COLO668 (cell line): ENCODE measurements at regions not wholly inside any gene's neighbourhood (a gene's known extent, or its start where the extent isn't known, plus 50 kb on each side); places are given as distances from the start of the nearest gene placed in this dataset.

Experiments
- DNase-seq: peaks from one replicate; lab custom pipeline; 2025; ENCODE audit not compliant: unreplicated experiment; lab: John Stamatoyannopoulos, UW

DNA sequence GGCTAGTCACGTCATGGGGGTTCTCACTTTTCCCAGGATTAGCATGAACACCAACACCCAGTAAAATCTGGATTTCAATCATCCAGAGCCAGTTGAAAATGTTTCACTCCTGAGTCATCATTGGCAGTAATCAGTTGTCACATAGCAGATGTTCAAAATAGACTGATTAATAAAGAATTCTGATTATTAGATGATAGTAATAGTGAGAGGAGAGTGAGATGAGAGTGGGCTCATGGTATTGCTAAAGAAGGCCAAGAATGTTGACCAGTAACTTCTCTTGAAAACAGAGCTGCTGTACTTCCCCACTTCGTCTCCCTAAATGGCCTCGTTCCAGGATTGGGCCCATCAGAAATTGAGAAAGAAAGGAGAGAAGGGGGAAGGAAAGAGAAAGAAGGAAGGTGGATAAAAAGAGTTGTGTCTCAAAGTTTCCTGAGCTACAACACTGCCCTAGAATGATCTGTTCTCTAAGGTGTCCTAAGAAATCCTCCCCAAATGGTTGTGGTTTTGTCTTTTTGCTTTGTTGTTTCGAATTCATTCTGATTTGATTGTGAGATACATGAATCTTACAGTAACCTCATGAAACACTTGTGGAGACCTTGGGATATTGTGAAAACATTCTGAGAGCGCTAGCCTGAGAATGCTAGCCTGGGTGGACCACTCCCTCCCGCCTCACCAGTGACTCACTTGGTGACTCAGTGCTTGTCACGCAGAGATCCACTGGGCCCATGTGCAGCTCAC is 502.2 kb upstream of the JARID2 start:
- no peak for DNase-seq

DNA sequence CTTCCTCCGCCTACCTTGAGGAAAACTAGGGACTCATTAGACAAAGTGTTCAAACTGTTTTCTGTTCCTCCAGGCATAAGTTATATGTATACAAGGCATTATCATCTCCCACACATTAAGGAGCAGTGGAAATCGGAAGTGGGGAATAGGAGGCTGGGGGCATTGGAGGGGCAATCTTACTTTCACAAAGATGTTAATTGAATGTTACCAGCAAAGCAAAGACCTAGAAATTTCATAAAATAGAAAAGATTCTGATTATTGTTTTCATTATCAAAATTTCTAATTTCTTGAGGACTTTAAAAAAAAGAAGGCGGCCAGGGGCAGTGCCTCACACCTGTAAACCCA is 501.7 kb upstream of the JARID2 start:
- DNase-seq: no peak

DNA sequence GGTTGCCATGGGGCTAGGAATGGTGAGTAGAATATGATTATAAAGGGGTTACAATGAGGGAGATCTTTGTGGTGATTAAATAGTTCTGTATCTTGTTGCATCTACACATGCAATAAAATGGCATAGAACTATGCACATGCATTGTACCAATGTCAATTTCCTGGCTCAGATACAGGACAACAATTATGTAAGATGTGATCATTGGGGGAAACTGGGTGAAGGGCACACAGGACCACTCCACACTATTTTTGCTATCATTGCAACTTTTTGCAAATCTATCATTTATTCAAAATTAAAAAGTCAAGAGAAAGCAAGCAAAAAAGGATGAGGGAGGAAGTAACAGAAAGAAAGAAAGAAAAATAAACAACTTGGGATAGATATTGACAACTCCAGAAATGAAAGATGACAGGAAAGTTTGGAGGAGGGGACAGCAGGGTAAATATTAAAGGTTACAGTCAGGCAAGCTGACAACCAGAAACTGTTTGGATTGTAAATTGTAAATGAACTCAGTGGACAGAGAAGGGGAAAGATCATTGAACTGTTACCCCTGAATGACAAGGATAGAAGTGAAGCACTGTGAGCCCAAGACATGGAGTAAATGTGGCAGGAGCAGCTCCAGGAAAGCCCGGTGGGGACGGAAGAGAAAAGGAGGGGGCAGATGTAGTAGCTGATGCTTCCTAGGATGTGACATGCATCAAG is 499.6 kb upstream of the JARID2 start:
- DNase-seq: no peak

DNA sequence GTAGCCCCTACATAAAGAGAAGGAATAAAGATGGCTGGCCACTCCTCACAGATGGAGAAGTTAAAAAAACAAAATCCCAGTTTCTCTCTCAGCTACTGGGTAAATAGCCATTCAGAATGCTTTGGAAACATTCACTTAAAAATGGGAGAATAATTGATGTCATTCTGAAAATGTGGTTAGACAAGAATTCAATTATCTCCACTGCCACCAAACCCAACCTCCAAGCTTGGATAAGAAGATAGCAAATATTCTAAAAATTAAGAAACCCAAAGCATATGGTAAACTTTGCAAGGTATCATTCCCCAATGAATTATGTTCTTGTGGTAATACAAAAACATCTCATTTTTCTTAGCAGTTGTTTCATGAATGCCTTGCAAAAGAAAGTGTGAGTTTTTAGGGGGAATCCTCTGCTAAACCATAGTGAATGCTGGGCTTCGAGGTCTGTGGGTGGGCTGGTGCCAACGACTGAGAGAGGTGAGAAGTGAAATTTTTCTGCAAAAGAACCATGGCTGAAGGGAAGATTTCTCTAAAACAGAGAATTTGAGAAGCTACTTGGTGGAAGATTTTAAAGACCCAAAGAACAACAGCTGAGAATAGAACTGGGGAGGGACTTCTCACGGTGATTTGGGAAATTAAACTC is 497.9 kb upstream of the JARID2 start:
- no peak for DNase-seq

DNA sequence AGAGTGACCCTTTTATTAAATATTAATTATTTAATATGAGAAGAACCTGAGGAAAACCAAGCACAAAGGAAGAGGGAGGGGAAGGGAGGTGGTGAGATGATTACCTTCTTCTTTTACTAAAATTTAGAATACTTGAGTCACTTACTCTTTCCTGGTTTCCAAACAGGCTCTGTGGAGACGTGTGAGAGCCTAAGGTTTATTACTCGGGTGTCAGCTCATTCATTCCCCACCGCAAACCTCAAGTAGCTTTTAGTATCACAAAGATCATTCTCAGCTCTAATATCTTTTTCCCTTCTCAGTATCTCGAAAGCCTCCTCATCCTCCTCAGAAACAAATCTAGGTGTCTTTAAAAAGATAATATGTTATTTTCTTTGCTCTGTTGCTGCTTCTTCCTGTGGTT is 497.2 kb upstream of the JARID2 start:
- no peak for DNase-seq

DNA sequence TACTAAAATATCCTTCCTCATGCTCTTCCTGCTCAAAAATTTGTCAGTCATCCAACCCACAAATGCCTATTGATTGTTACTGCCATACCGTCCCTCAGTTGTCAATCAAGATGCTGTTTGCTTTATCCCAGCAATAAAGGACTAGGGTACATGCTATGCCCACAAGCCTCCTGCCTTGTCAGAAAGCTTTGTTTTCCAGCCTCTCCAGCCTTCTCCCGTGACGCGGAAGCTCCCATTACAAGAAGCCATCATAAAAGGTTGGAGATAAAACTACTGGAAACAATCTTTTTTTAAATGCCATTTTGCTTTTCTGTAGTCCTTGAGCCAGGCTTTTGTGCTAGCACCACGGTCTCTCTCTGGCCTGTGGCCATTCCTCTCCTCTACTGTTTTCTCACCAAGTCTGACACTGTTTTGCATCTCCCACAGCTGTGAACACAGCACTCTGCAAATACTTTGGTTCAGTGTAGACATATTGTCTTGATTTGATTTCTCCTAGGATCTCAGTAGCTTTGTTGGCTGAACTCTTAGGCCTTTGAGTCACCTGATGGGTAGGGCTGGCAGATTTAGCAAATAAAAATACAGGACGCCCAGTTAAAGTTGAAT is 495.7 kb upstream of the JARID2 start:
- no peak for DNase-seq

DNA sequence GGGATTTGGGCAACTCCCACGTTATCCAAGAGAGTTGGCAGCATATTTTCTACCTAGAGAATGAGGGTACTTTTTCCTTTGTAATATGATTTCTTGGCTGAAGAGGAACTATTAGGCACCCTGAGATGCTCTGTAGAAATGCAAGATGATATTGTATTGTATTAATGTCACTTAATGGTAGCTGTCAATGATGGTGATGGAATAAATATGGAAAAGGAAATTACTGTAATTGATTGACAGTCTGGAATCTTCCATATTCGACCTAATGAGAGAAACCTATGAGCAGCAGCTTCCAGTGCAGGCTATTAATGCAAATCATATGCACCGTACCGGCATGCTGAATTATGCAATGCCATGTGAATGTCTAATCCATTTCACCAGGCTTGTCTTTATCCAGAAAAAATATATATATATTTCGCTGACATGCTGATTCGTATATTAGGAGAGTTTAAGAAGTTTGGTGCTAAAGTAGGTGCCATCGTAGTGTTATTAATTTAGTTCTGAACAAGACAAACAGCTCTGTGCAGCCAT is 494.2 kb upstream of the JARID2 start:
- no peak for DNase-seq

DNA sequence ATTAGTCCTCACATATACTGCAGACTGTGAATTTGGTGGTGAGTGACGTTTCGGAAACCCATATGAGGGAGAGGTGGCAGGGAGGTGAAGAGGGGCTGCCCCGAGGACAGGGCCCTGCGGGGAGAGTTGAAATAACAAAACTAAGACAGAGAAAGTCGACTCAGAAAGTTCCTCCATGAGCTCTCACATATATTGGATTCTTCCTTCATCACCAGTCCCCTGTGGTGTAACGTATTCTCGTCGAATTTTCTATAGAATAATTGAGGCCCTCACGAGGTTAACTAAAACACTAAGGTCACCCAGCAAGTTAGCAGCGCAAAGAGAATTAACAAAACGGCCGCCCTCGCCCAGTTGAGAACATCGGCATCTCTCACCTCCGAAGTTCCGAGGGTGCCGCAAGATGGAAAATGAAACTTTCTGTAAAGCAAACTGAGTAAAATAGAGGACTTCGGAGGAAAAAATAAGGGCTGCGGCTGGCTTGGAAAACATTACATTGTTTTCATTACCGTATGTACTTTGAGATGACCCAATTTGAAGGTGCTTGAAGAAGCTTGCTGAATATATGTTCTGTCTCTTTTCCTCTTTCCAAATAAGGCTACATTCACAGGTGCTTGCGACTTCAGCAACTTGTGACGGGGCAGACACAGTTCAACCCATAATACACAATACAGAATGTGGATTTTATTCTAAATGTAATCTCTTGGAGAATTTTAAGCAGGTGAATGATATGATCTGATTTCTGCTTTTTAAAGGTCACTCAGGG is 490.9 kb upstream of the JARID2 start:
- DNase-seq: no peak

DNA sequence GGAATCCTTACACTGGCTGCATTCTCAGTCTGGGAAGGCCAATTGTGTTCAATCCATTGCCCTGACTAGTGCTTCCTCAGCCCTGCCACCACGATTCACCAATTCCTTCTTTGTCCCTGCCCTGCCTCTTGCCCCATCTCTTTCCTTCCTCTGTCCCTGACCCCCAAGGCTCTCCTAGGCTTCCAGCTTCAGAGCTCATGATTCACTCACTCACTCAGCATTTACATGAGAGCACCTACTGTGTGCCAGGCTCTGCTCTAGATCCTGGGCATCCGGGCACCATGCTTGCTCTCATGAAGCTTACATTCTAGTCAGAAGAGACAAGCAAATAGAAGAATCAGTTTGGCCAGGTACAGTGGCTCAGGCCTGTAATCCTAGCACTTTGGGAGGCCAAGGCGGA is 489.5 kb upstream of the JARID2 start:
- DNase-seq: no peak

DNA sequence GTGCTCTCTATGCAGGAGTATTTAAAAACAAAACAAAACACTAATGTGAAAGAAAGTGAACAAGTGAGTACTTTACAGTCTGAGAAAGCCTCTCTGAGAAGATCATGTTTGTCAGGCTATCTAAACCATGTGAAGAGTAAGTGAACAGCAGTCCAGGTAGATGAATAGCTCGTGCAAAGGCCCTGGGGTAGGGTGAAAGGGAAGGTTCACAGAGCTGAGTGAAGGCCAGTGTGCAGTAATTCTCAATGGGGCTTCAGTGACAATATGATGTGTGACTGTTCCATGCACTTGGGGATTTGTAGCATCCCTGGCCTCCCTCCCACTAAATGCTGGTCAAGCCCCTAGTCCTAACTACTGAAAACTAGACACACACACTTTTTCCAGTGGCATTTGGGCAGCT is 488.9 kb upstream of the JARID2 start:
- DNase-seq: no peak

DNA sequence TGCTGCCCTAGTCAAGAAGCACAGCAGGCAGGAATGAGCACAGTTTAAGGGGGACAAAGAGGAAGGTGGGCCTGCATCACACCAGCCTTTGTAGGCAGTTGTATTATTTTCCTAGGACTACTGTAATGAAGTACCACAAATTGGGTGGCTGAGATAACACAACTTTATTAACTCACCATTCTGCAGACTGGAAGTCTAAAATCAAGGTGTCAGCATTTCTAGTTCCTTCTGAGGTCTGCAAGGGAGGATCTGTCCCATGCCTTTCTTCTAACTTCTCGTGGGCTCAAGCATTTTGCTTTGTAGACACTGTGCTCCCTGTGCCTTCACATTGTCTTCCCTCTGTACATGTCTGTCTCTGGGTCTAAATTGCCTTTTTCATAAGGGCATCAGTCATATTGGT is 488.5 kb upstream of the JARID2 start:
- no peak for DNase-seq

DNA sequence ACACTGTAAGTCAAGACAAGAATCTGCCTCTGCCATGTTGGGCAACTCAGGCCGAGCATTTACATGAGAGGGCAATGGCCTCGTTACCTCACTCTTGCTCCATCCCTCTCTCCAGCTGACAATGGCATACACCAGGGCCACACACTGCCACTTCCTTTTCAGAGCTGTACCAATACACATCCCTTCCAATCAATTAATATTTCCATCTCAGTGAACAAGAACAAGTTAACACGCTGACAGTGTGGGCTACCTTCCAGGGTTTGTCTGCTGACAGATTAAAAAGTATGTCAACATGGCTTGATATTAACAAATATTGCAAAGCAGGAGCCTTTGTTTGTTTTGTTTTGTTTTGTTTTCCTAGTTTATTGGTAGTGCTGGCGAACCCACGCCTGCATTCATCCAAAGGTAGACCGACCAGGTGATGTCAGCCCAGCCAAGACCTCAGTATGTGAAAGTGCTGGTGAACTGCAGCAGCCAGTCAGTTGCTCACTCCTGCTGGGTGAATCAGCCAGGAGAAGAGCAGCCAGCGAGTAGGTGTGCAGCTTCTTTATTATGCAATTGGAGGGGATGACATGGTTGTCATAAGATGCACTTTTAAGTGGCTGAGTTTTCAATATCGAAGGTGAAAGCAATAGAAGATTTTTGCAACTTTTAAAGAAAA is 487.3 kb upstream of the JARID2 start:
- DNase-seq: peak; percentile 66

DNA sequence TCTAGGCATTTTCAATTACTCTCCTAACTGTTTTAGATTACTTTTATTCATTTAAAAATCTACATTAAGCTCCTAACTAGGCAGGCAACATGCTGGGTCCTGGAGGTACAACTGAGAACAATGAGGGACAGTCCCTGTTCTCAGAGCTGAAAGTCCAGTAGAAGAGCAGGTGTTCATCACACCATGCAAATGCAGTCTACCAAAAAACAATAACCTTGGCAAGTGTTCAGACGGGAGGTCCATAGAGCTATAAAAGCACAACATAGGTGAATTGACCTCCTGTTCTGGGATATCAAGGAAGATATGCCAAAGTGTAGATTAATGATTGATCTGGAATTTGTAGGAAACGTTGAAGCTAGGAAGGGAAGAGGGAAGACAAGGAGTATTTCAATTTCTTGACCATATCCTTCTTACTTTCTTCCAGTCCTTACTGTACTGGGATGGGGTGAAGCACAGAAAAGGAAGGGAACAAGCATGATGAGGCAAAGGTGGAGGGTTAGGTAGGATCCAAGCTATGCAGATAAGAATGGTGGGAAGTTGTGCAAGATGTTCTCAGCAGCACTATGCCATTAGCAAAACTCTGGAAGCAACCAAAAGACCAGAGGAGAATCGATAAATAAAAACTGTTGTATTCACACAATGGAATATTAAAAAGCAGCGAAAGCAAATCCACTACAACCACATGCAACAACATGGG is 485.7 kb upstream of the JARID2 start:
- DNase-seq: no peak

DNA sequence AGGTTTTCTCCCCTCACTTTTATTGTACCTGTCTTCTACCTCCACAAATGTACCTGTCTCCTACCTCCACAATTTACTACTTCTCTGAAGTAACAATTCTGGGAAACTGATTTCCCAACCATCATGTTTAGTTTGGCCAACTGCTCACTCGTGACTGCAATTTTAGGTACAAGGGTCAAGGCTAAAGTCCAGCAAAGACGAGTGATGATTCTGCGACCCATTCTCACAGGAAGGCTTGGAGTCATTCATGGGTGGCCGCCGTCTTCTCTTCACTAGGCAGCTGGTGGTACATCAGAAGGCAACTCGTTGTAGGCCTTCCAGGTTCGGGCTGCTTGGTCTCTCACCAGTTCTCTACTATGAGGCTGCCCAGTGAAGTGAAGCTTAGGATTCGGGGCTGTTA is 483.8 kb upstream of the JARID2 start:
- no peak for DNase-seq

DNA sequence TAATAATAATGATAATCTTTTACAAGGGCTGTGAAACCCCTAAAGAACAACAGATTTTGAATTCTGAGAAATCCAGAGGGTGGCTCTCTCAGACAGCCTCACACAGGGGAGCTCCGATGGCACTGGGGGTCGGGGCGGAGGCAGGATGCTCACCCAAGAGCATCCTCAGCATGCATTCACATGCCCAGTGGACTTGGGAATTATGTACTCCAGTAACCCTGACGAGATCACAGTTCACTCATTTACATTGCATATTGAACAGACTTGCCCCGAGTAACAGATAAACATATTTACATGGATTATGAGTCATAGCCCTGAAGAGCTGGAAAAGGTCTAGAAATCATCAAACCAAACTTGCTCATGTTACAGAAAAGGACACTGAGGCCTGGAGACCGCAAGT is 482.7 kb upstream of the JARID2 start:
- no peak for DNase-seq

DNA sequence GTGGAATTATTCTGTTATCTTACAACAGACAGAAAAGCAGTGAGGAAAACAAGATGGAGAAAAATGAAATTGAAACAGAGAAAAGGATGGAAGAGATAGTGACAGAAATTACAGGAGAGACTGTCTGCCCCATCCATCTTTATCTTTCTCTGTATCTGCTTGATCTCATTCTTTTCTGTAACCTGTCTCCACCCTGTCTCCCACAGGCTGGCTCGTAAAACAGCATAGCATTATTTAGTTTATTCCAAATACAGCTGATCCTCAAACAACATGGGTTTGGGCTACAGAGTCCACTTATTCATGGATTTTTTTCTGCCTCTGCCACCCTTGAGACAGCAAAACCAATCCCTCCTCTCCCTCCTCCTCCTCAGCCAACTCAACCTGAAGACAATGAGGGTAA is 482.3 kb upstream of the JARID2 start:
- no peak for DNase-seq

DNA sequence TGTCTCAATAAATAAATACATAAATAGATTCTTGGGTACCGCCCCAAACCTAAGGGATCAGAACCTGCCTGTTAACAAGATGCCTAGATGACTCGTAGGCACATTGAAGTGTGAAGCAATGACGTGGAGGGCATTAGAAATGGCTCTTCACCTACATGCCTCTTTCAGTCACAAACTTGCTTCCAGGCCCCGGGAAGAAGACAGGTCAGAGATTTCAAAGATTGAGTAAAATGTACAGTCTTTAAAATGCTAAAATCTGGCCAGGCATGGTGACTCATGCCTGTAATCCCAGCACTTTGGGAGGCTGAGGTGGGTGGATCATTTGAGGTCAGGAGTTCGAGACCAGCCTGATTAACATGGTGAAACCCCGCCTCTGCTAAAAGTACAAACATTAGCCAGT is 480.8 kb upstream of the JARID2 start:
- no peak for DNase-seq

DNA sequence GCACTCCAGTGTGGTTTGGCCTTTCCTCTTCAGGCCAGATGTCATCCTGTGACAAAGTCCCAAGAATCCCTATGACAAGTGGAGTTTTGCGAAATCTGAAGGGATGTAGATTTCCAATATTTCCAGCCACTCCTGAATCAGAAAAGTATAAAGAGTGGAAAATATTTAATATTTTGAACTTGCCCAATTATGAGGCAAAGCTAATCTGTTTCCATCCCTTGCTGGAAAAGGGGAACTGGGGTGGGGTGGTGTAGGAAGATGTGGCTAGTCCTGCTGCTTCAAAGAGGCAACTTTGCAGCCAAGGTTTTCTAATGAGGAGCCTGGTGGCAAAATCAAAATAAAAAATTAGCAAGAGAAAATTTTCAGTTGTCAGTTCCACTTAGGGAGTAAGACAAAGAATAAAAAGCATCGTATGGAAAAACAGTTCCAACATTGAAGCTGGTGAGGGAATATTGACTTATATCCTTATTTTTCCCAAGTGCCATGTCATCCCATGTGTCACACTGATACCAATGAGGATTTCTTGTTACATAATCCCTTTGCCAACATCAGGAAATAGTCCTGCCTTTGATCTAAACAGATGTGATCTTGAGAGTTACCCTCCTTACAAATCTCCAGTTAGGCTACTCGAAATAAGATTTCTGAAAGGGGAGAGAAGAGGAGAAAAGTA is 480.0 kb upstream of the JARID2 start:
- no peak for DNase-seq

DNA sequence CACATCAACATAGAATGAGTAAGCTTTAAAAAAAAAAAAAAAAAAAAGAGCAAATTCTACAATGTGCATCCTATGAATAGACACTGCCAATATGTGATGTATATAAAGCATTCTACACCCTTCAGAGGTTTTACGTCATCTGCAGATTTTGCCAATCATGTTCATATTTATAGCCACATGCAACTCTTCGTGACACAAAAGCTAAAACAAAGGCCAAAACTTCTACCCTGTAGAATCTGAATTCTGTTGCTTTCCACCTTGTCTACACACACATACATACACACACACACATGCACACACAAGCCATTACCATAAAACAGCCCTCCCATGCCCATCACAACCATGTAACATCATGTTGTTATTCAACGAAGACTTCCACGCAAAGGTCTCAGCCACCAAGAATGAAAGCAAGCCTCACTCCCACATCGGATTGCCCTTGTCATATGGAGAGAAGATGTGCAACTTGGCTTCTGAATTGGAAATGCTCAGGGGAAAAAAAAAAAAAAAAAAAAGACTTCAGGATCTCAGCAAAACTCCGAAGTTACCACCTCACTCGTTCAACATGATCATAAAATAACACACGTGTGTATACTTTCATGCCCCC is 479.4 kb upstream of the JARID2 start:
- DNase-seq: no peak
